B cell (primary cell): ENCODE measurements at regions not wholly inside any gene's neighbourhood (a gene's known extent, or its start where the extent isn't known, plus 50 kb on each side); places are given as distances from the start of the nearest gene placed in this dataset.

Experiments
- CTCF ChIP-seq: fragments of 200-600 bp; IDR thresholded peaks from one replicate; pipeline ENCODE4 v1.8.0; 2022; ENCODE audit warnings: antibody characterized with exemption, mild to moderate bottlenecking
- EZH2 ChIP-seq: IDR thresholded peaks from 2 replicates; pipeline ENCODE4 v1.6.1; 2012; ENCODE audit warnings: borderline replicate concordance, low read depth, mild to moderate bottlenecking, moderate library complexity, low read length; ENCODE audit not compliant: insufficient read depth, poor library complexity, severe bottlenecking

GRCh38 chr9:89901920-89902319 is 297.1 kb downstream of the GADD45G start:
- no peak for TF ChIP-seq CTCF
- no peak for TF ChIP-seq EZH2
